ENCODE measurements at regions not wholly inside any gene's neighbourhood (a gene's known extent, or its start where the extent isn't known, plus 50 kb on each side); places are given as distances from the start of the nearest gene placed in this dataset.
A peak's percentile ranks its signal among the peaks of the same experiment; 100 is the strongest.

GRCh38 chr4:177562859-177563258 is 120.6 kb upstream of the AGA start:
- intact Hi-C loops (cut with DNase I), result no loop called here
- Histone ChIP-seq H3K4me1 (ENCODE audit: control insufficient read depth in 2 of 3, insufficient read depth in 2 of 3, low read depth in 1 of 3, low read length in 3 of 3) (no peaks in the 10 kb centered on the region), H3K9me3 (ENCODE audit: control insufficient read depth in 2 of 3, insufficient read depth in 1 of 3, low read length in 3 of 3) (no peaks in the 10 kb centered on the region), H3K27me3 (ENCODE audit: control insufficient read depth, insufficient read depth, low read length) (no peaks in the 10 kb centered on the region), H3K9ac (ENCODE audit: low read length in 3 of 3) (no peak overlapping the region), H3K4me3 (ENCODE audit: low read length in 3 of 3) (no peak overlapping the region), H3K36me3 (ENCODE audit: control insufficient read depth in 2 of 3, insufficient read depth in 3 of 3, low read length in 3 of 3) (no peaks in the 10 kb centered on the region), H3K27ac (ENCODE audit: low read depth in 2 of 2, low read length in 2 of 2) (no peak overlapping the region)
- FAIRE-seq (no peak), DNase-seq (no peak)
- TF ChIP-seq CTCF (IDR thresholded peaks at IDR 0.05; ENCODE audit: borderline replicate concordance, extremely low read depth, insufficient read depth), result no peak

- intact Hi-C loops (cut with DNase I), result no loop called here
- DNase-seq, result no peak
- FAIRE-seq, result no peak
- Histone ChIP-seq H3K27me3 (ENCODE audit: control insufficient read depth, insufficient read depth, low read length) (no peaks in the 10 kb centered on the region), H3K4me3 (ENCODE audit: low read length in 3 of 3) (no peak overlapping the region), H3K27ac (ENCODE audit: low read depth in 2 of 2, low read length in 2 of 2) (no peak overlapping the region), H3K9ac (ENCODE audit: low read length in 3 of 3) (no peak overlapping the region), H3K4me1 (ENCODE audit: control insufficient read depth in 2 of 3, insufficient read depth in 2 of 3, low read depth in 1 of 3, low read length in 3 of 3) (no peaks in the 10 kb centered on the region), H3K9me3 (ENCODE audit: control insufficient read depth in 2 of 3, insufficient read depth in 1 of 3, low read length in 3 of 3) (no peaks in the 10 kb centered on the region), H3K36me3 (ENCODE audit: control insufficient read depth in 2 of 3, insufficient read depth in 3 of 3, low read length in 3 of 3) (no peaks in the 10 kb centered on the region)
- no peak for TF ChIP-seq CTCF (IDR thresholded peaks at IDR 0.05; ENCODE audit: borderline replicate concordance, extremely low read depth, insufficient read depth)
Observed at GRCh38 chr4:177566691-177567090, 124.5 kb upstream of the AGA start.

GRCh38 chr4:177568931-177569330 is 126.7 kb upstream of the AGA start:
- Histone ChIP-seq H3K36me3 (ENCODE audit: control insufficient read depth in 2 of 3, insufficient read depth in 3 of 3, low read length in 3 of 3) (no peaks in the 10 kb centered on the region), H3K9me3 (ENCODE audit: control insufficient read depth in 2 of 3, insufficient read depth in 1 of 3, low read length in 3 of 3) (no peaks in the 10 kb centered on the region), H3K4me3 (ENCODE audit: low read length in 3 of 3) (no peak overlapping the region), H3K4me1 (ENCODE audit: control insufficient read depth in 2 of 3, insufficient read depth in 2 of 3, low read depth in 1 of 3, low read length in 3 of 3) (no peaks in the 10 kb centered on the region), H3K27ac (ENCODE audit: low read depth in 2 of 2, low read length in 2 of 2) (no peak overlapping the region), H3K27me3 (ENCODE audit: control insufficient read depth, insufficient read depth, low read length) (no peaks in the 10 kb centered on the region), H3K9ac (ENCODE audit: low read length in 3 of 3) (no peak overlapping the region)
- DNase-seq (no peak), FAIRE-seq (no peak)
- intact Hi-C loops (cut with DNase I), result no loop called here
- no peak for TF ChIP-seq CTCF (IDR thresholded peaks at IDR 0.05; ENCODE audit: borderline replicate concordance, extremely low read depth, insufficient read depth)

GRCh38 chr4:177569434-177569833 is 127.2 kb upstream of the AGA start:
- intact Hi-C loops (cut with DNase I), result no loop called here
- no peaks in the 10 kb centered on the region for H3K36me3 ChIP-seq (ENCODE audit: control insufficient read depth in 2 of 3, insufficient read depth in 3 of 3, low read length in 3 of 3)
- DNase-seq, result peak in 1 of 5 donors; percentile 9
- TF ChIP-seq CTCF (IDR thresholded peaks at IDR 0.05; ENCODE audit: borderline replicate concordance, extremely low read depth, insufficient read depth), result no peak
- no peak overlapping the region for H3K4me3 ChIP-seq (ENCODE audit: low read length in 3 of 3)
- no peaks in the 10 kb centered on the region for H3K4me1 ChIP-seq (ENCODE audit: control insufficient read depth in 2 of 3, insufficient read depth in 2 of 3, low read depth in 1 of 3, low read length in 3 of 3)
- no peak overlapping the region for H3K9ac ChIP-seq (ENCODE audit: low read length in 3 of 3)
- no peaks in the 10 kb centered on the region for H3K9me3 ChIP-seq (ENCODE audit: control insufficient read depth in 2 of 3, insufficient read depth in 1 of 3, low read length in 3 of 3)
- no peaks in the 10 kb centered on the region for H3K27me3 ChIP-seq (ENCODE audit: control insufficient read depth, insufficient read depth, low read length)
- no peak for FAIRE-seq
- no peak overlapping the region for H3K27ac ChIP-seq (ENCODE audit: low read depth in 2 of 2, low read length in 2 of 2)

Data from kidney (tissue), 13 donors.